Fibroblast of lung (primary cell): ENCODE measurements at regions not wholly inside any gene's neighbourhood (a gene's known extent, or its start where the extent isn't known, plus 50 kb on each side); places are given as distances from the start of the nearest gene placed in this dataset.

Source experiments
- DNase-seq, 2 donors: peaks; one replicate each; pipeline versions ENCODE4 v3.0.0 to v3.0.0-alpha.2; 2010; ENCODE audit warnings: low read depth in 2 of 2
- H2AFZ ChIP-seq: 2 replicates; pipeline ENCODE4 v1.5.1; 2012; ENCODE audit warnings: low read length, control low read depth, inconsistent platforms
- H3K27ac ChIP-seq: 2 replicates; pipeline ENCODE4 v1.5.1; 2011; ENCODE audit warnings: low read length, control low read depth; ENCODE audit not compliant: insufficient read depth
- H3K27me3 ChIP-seq: 2 replicates; pipeline ENCODE4 v1.5.1; 2011; ENCODE audit warnings: mild to moderate bottlenecking, low read length; ENCODE audit not compliant: control insufficient read depth, insufficient read depth
- H3K36me3 ChIP-seq: 2 replicates; pipeline ENCODE4 v1.5.1; 2011; ENCODE audit warnings: low read length; ENCODE audit not compliant: control insufficient read depth, insufficient read depth
- H3K4me1 ChIP-seq: 2 replicates; pipeline ENCODE4 v1.5.1; 2011; ENCODE audit warnings: low read length; ENCODE audit not compliant: control insufficient read depth, insufficient read depth; ENCODE audit errors: extremely low read depth
- H3K4me2 ChIP-seq: 2 replicates; pipeline ENCODE4 v1.5.1; 2011; ENCODE audit warnings: low read length, control low read depth; ENCODE audit not compliant: insufficient read depth; ENCODE audit errors: extremely low read depth
- H3K4me3 ChIP-seq, 4 experiments: fragments of 200-600 bp in 1 of 4; sonication (generic) in 1 of 4; replicated peaks in 1 of 4; 2 replicates each; pipeline ENCODE4 v1.5.1; 2011 to 2016; ENCODE audit warnings: low read length in 4 of 4, low read depth in 3 of 4, mild to moderate bottlenecking in 3 of 4, control low read depth in 2 of 4, inconsistent platforms in 1 of 4, mixed read lengths in 1 of 4; ENCODE audit not compliant: insufficient read depth in 1 of 4; ENCODE audit errors: control extremely low read depth in 1 of 4
- H3K79me2 ChIP-seq: 2 replicates; pipeline ENCODE4 v1.5.1; 2012; ENCODE audit warnings: mild to moderate bottlenecking, low read length, inconsistent platforms; ENCODE audit not compliant: control insufficient read depth, insufficient read depth
- H3K9ac ChIP-seq: 2 replicates; pipeline ENCODE4 v1.5.1; 2011; ENCODE audit warnings: mild to moderate bottlenecking, low read length, control low read depth; ENCODE audit not compliant: insufficient read depth
- H3K9me3 ChIP-seq: 2 replicates; pipeline ENCODE4 v1.5.1; 2012; ENCODE audit warnings: low read depth, low read length; ENCODE audit not compliant: control insufficient read depth, insufficient read depth
- H4K20me1 ChIP-seq: 2 replicates; pipeline ENCODE4 v1.5.1; 2011; ENCODE audit warnings: low read length; ENCODE audit not compliant: control insufficient read depth, insufficient read depth; ENCODE audit errors: extremely low read depth
- CTCF ChIP-seq, 2 donors: IDR thresholded peaks in 1 of 2; conservative IDR thresholded peaks in 1 of 2; 1 replicate in 1 of 2; 2 replicates in 1 of 2; pipeline ENCODE4 v1.5.1; 2011 to 2012; ENCODE audit warnings: low read length in 2 of 2, control low read depth in 1 of 2, inconsistent platforms in 1 of 2, low read depth in 1 of 2, mild to moderate bottlenecking in 1 of 2
- EZH2 ChIP-seq: IDR thresholded peaks from 2 replicates; pipeline ENCODE4 v1.5.1; 2012; ENCODE audit warnings: low read length, control low read depth, mild to moderate bottlenecking; ENCODE audit errors: missing control alignments

- Histone ChIP-seq H3K9ac (no peak overlapping the region), H2AFZ (no peak overlapping the region), H4K20me1 (no peaks in the 10 kb centered on the region), H3K79me2 (no peaks in the 10 kb centered on the region), H3K4me3 (no peak overlapping the region), H3K9me3 (no peaks in the 10 kb centered on the region), H3K27ac (no peak overlapping the region), H3K4me2 (no peak overlapping the region), H3K4me1 (no peaks in the 10 kb centered on the region), H3K36me3 (no peaks in the 10 kb centered on the region), H3K27me3 (no peaks in the 10 kb centered on the region)
- no peak for DNase-seq
- no peak for TF ChIP-seq CTCF (conservative IDR thresholded peaks at IDR 0.05 in 1 of 2, IDR thresholded peaks at IDR 0.05 in 1 of 2; ENCODE audit: low read depth in 1 of 2, low read length in 2 of 2)
- no peak for TF ChIP-seq EZH2
Measured at GRCh38 chr22:47371263-47372090, 609.0 kb downstream of the TBC1D22A start.

GRCh38 chr22:47370448-47371262, 608.2 kb downstream of the TBC1D22A start:
- Histone ChIP-seq H4K20me1 (no peaks in the 10 kb centered on the region), H3K4me3 (no peak overlapping the region), H3K9me3 (no peaks in the 10 kb centered on the region), H3K4me2 (no peak overlapping the region), H3K36me3 (no peaks in the 10 kb centered on the region), H3K79me2 (no peaks in the 10 kb centered on the region), H3K9ac (no peak overlapping the region), H3K4me1 (no peaks in the 10 kb centered on the region), H2AFZ (no peak overlapping the region), H3K27me3 (no peaks in the 10 kb centered on the region), H3K27ac (no peak overlapping the region)
- TF ChIP-seq CTCF (conservative IDR thresholded peaks at IDR 0.05 in 1 of 2, IDR thresholded peaks at IDR 0.05 in 1 of 2; ENCODE audit: low read depth in 1 of 2, low read length in 2 of 2): no peak
- no peak for DNase-seq

GRCh38 chr22:47369431-47370015, 607.1 kb downstream of the TBC1D22A start:
- no peaks in the 10 kb centered on the region for H3K36me3 ChIP-seq
- H3K4me2 ChIP-seq: no peak overlapping the region
- no peaks in the 10 kb centered on the region for H3K79me2 ChIP-seq
- H3K9me3 ChIP-seq: no peaks in the 10 kb centered on the region
- no peaks in the 10 kb centered on the region for H4K20me1 ChIP-seq
- TF ChIP-seq CTCF (conservative IDR thresholded peaks at IDR 0.05 in 1 of 2, IDR thresholded peaks at IDR 0.05 in 1 of 2; ENCODE audit: low read depth in 1 of 2, low read length in 2 of 2): no peak
- no peak for TF ChIP-seq EZH2
- DNase-seq: no peak
- H3K4me1 ChIP-seq: no peaks in the 10 kb centered on the region
- no peak overlapping the region for H2AFZ ChIP-seq
- no peak overlapping the region for H3K9ac ChIP-seq
- no peak overlapping the region for H3K4me3 ChIP-seq
- no peak overlapping the region for H3K27ac ChIP-seq
- no peaks in the 10 kb centered on the region for H3K27me3 ChIP-seq
